Cardiac fibroblast (primary cell): ENCODE measurements at regions not wholly inside any gene's neighbourhood (a gene's known extent, or its start where the extent isn't known, plus 50 kb on each side); places are given as distances from the start of the nearest gene placed in this dataset.

ENCODE experiments used
- DNase-seq, 2 donors: peaks; one replicate each; pipeline versions ENCODE4 v3.0.0 to v3.0.0-alpha.2; 2010; ENCODE audit warnings: low read depth in 2 of 2
- H3K4me3 ChIP-seq, 2 donors: replicated peaks in 1 of 2; 1 replicate in 1 of 2; 2 replicates in 1 of 2; pipeline ENCODE4 v1.5.1; 2011; ENCODE audit warnings: low read depth in 2 of 2, low read length in 2 of 2, mild to moderate bottlenecking in 2 of 2, moderate library complexity in 1 of 2
- TF ChIP-seq, protein P1 (sequence below): IDR thresholded peaks from one replicate; pipeline ENCODE4 v1.5.1; 2011; ENCODE audit warnings: low read depth, mild to moderate bottlenecking, low read length, inconsistent platforms

DNA sequence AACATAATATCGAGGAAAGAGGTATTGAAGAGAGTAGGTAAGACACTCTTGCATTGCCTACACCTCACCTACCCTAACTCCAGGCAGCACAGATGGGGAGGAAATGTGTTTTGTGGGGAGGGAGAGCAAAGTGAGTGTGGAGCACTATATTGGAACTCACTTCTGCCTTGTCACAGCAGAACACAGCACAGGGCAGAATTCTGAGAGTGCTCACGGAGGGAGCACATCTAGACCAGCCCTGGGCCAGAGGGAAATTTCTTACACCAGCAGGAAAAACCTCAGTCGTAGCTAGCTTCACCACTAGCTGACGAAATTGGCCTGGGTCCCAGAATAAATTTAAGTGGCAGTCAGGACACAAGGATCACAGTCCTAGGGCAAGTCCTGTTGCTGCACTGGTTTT lies 517.3 kb downstream of the TMA16 start:
- TF ChIP-seq, protein P1, sequence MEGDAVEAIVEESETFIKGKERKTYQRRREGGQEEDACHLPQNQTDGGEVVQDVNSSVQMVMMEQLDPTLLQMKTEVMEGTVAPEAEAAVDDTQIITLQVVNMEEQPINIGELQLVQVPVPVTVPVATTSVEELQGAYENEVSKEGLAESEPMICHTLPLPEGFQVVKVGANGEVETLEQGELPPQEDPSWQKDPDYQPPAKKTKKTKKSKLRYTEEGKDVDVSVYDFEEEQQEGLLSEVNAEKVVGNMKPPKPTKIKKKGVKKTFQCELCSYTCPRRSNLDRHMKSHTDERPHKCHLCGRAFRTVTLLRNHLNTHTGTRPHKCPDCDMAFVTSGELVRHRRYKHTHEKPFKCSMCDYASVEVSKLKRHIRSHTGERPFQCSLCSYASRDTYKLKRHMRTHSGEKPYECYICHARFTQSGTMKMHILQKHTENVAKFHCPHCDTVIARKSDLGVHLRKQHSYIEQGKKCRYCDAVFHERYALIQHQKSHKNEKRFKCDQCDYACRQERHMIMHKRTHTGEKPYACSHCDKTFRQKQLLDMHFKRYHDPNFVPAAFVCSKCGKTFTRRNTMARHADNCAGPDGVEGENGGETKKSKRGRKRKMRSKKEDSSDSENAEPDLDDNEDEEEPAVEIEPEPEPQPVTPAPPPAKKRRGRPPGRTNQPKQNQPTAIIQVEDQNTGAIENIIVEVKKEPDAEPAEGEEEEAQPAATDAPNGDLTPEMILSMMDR: no peak
- no peak for DNase-seq
- H3K4me3 ChIP-seq: no peak overlapping the region

DNA sequence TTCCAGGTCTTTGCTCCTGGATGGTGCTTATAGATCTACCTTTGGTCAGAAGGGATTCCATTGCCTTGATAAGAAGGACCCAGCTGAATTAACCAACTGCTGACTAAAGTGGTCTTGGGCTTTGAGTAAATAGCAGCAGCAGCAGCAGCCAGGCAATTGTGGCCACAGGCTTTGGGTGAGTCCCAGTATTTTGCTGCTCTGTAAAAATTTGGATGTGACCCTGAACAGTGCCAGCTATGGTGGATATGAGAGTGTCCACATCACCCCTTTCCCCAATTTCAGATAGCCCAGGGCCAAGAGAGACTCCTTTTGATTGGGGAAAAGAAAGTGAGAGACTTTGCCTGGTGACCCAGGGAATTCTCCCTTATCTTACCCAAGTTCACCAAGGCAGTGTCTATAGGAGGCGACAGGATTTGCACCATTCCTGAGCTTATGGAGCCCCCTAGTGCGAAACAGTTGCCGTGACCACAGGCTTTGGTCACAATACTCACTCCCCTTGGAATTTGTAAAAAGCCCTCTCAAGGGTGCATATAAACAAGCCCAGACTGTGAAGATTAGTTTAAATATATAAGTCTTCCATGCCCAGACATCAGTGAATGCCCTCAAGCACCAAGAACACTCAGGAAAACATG lies 518.0 kb downstream of the TMA16 start:
- TF ChIP-seq, protein P1: no peak
- no peak for DNase-seq
- no peak overlapping the region for H3K4me3 ChIP-seq

DNA sequence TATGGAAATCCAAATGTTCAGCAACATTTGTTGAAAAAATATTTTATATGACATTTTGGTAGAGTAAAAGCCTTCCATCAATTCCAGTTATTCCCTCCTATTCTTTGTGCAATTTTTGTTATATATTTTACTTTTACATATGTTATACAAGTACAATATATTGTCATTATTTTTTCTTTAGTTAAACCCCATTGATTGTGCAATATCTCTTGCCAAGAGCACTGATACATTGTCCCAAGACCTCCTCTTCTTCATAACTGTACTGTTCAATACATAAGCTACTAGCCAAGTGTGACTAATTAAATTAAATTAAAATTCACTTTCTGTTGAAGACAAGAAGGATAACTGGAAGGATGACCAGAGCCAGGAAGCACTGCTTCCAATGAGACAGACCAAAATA lies 527.5 kb downstream of the TMA16 start:
- no peak overlapping the region for H3K4me3 ChIP-seq
- TF ChIP-seq, protein P1: no peak
- DNase-seq: no peak

DNA sequence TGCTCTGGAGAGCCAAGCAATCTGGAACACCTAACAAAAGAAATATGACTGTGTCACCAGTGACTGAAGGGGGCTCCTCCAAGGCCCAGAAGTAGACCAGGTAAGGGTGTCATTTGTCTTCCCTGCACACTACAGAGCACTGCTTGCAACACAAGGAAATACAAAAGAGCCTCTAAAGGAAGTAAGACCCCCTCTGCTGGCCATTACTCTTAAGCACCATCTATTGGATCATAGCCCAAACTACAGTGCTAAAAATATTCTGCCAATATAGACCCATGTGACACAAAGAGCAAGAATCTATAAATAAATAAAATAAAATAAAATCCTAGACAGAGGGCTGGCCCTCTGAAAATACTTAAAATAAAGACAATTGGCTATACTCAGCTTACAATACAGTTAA lies 528.7 kb downstream of the TMA16 start:
- TF ChIP-seq, protein P1: no peak
- no peak overlapping the region for H3K4me3 ChIP-seq
- DNase-seq: no peak

DNA sequence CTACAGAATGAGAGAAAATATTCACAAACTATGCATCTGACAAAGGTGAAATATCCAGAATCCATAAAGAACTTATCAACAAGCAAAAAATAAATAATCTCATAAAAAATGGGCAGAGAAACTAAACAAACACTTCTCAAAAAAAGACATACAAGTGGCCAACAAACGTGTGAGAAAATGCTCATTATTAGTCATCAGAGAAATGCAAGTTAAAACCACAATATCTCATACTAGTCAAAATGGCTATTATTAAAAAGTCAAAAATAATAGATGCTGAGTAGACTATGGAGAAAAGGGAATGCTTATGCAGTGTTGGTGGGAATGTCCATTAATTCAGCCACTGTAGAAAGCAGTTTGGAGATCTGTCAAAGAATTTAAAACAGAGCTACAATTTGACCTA lies 533.3 kb downstream of the TMA16 start:
- H3K4me3 ChIP-seq: no peak overlapping the region
- TF ChIP-seq, protein P1: no peak
- DNase-seq: no peak

DNA sequence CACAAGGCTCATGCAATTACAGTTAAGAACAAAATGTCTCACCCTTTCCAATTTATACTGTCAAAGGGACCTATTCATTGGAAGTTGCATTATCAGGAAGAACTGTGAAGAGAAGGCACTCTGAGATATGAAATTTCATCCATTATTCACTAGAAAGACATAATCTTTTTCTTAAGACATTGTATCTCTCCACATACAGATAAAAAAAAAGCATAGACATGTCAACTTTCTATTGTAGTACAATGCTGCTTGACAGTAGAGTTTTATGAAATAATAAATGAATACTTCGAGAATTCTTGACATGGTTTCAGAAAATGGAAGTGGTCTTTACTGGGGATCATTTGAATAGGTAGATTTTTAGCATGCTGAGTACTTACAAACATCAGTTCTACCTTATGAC lies 545.0 kb downstream of the TMA16 start:
- TF ChIP-seq, protein P1: no peak
- DNase-seq: no peak
- no peak overlapping the region for H3K4me3 ChIP-seq
